K562 (cell line): ENCODE measurements at regions not wholly inside any gene's neighbourhood (a gene's known extent, or its start where the extent isn't known, plus 50 kb on each side); places are given as distances from the start of the nearest gene placed in this dataset.

Experiments
- ATAC-seq: fragments of 200-7000 bp; cut with Tn5 transposase; 3 replicates; pipeline ENCODE4 v1.9.1; 2020; ENCODE audit warnings: moderate library complexity
- BruUV-seq: library from RNA; stranded (reverse); fragments of 400-500 nt; replicated peaks from 2 replicates; lab custom pipeline; 2021; lab: Mats Ljungman, UMichigan
- CTCF ChIA-PET: fragments of 300-600 bp; formaldehyde crosslinking; extraction: SDS; loops from one replicate; lab custom pipeline; 2021; ENCODE audit warnings: low intra/inter-chr PET ratio; lab: Yijun Ruan, JAX
- POLR2A ChIA-PET: fragments of 300-600, 350-650 bp; sonication (Branson Sonifier 250); formaldehyde crosslinking; extraction: SDS; loops from one replicate; lab custom pipeline; 2021; ENCODE audit warnings: antibody characterized with exemption, inconsistent platforms; lab: Yijun Ruan, JAX
- DNase-seq, 4 experiments: peaks; one replicate each; pipeline versions ENCODE4 v3.0.0 to v3.0.0-alpha.2; 2011 to 2018; ENCODE audit warnings: low spot score in 3 of 4, mixed read lengths in 3 of 4; ENCODE audit errors: extremely low read depth in 1 of 4
- FAIRE-seq: peaks from 2 replicates; lab custom pipeline; 2011; peaks lifted over from hg19 to GRCh38; lab: Jason Lieb, UNC
- H2AFZ ChIP-seq: 2 replicates; pipeline ENCODE4 v1.6.0; 2011; ENCODE audit warnings: low read depth, low read length, control low read depth, inconsistent platforms
- H3K27ac ChIP-seq: fragments of 200-600 bp; 3 replicates; pipeline ENCODE4 v1.8.0; 2011; ENCODE audit warnings: low read depth, mild to moderate bottlenecking, control low read depth, inconsistent platforms, low read length, moderate library complexity, mixed read lengths; ENCODE audit errors: extremely low read depth
- H3K27me3 ChIP-seq, 2 experiments: fragments of 300-600 bp in 1 of 2; 2 replicates in 1 of 2; 3 replicates in 1 of 2; pipeline versions ENCODE4 v1.6.0 to v1.8.0; 2011; ENCODE audit warnings: inconsistent platforms in 2 of 2, low read length in 2 of 2, mild to moderate bottlenecking in 1 of 2, mixed read lengths in 1 of 2, moderate library complexity in 1 of 2; ENCODE audit not compliant: control insufficient read depth in 2 of 2, insufficient read depth in 2 of 2
- H3K36me3 ChIP-seq: fragments of 300-600 bp; 3 replicates; pipeline ENCODE4 v1.8.0; 2011; ENCODE audit warnings: mild to moderate bottlenecking, low read length, inconsistent platforms; ENCODE audit not compliant: control insufficient read depth, insufficient read depth
- H3K4me1 ChIP-seq, 2 experiments: fragments of 200-600 bp in 1 of 2; replicated peaks in 1 of 2; 2 replicates in 1 of 2; 3 replicates in 1 of 2; pipeline versions ENCODE4 v1.5.1 to v1.8.0; 2011; ENCODE audit warnings: inconsistent platforms in 2 of 2, low read length in 2 of 2, mild to moderate bottlenecking in 1 of 2, mixed read lengths in 1 of 2, moderate library complexity in 1 of 2; ENCODE audit not compliant: control insufficient read depth in 2 of 2, insufficient read depth in 2 of 2
- H3K4me2 ChIP-seq: 2 replicates; pipeline ENCODE4 v1.6.1; 2011; ENCODE audit warnings: low read length, control low read depth, inconsistent platforms, mixed read lengths; ENCODE audit not compliant: insufficient read depth
- H3K4me3 ChIP-seq: fragments of 200-600 bp; sonication (generic), shearing (Covaris generic); 2 replicates; pipeline ENCODE4 v1.5.1; 2016; ENCODE audit warnings: control low read depth, inconsistent platforms
- H3K79me2 ChIP-seq: fragments of 200-600 bp; 3 replicates; pipeline ENCODE4 v1.8.0; 2011; ENCODE audit warnings: low read length, inconsistent platforms; ENCODE audit not compliant: control insufficient read depth, insufficient read depth
- H3K9ac ChIP-seq, 2 experiments: 2 replicates each; pipeline versions ENCODE4 v1.6.0 to v1.6.1; 2011; ENCODE audit warnings: low read depth in 2 of 2, low read length in 2 of 2, control low read depth in 1 of 2, inconsistent platforms in 1 of 2, mild to moderate bottlenecking in 1 of 2, mixed read lengths in 1 of 2; ENCODE audit not compliant: insufficient read depth in 1 of 2
- H3K9me1 ChIP-seq: one replicate; pipeline ENCODE4 v1.6.0; 2011; ENCODE audit warnings: inconsistent platforms, mild to moderate bottlenecking, low read length, moderate library complexity; ENCODE audit not compliant: control insufficient read depth, insufficient read depth
- H3K9me3 ChIP-seq: replicated peaks from 2 replicates; pipeline ENCODE4 v1.5.1; 2011; ENCODE audit warnings: low read depth, low read length, inconsistent platforms; ENCODE audit not compliant: control insufficient read depth, insufficient read depth
- H4K20me1 ChIP-seq: replicated peaks from 2 replicates; pipeline ENCODE4 v1.6.1; 2011; ENCODE audit warnings: low read length, inconsistent platforms, mixed read lengths; ENCODE audit not compliant: control insufficient read depth, insufficient read depth
- ARHGAP35 ChIP-seq: fragments of 450-650 bp; IDR thresholded peaks from 2 replicates; pipeline ENCODE4 v1.6.1; 2018; ENCODE audit not compliant: partially characterized antibody
- COPS2 ChIP-seq: fragments of 450-650 bp; conservative IDR thresholded peaks from 2 replicates; pipeline ENCODE4 v1.6.1; 2016; ENCODE audit warnings: mild to moderate bottlenecking, moderate library complexity
- FIP1L1 ChIP-seq: fragments of 200-400 bp; formaldehyde crosslinking; IDR thresholded peaks from 2 replicates; pipeline ENCODE4 v1.6.1; 2018; ENCODE audit warnings: mild to moderate bottlenecking, low read depth, low read length; ENCODE audit not compliant: poor library complexity, severe bottlenecking
- HMGXB4 ChIP-seq: sonication (generic); formaldehyde crosslinking; IDR thresholded peaks from 2 replicates; pipeline ENCODE4 v1.8.1; 2023; ENCODE audit warnings: mild to moderate bottlenecking, missing genetic modification reagents
- MLLT1 ChIP-seq, 2 experiments: fragments of 450-650 bp; IDR thresholded peaks; 2 replicates each; pipeline ENCODE4 v1.6.1; 2016
- PBX2 ChIP-seq, 2 experiments: IDR thresholded peaks in 1 of 2; conservative IDR thresholded peaks in 1 of 2; 2 replicates each; pipeline ENCODE4 v1.6.1; 2016; ENCODE audit warnings: low read depth in 2 of 2, mild to moderate bottlenecking in 1 of 2, missing compliant biosample characterization in 1 of 2, missing genetic modification characterization in 1 of 2, moderate library complexity in 1 of 2
- PRMT5 ChIP-seq: sonication (generic); formaldehyde crosslinking; IDR thresholded peaks from 2 replicates; pipeline ENCODE4 v1.5.0; 2020; ENCODE audit warnings: missing genetic modification reagents
- TAF15 ChIP-seq: fragments of 200-400 bp; formaldehyde crosslinking; IDR thresholded peaks from 2 replicates; pipeline ENCODE4 v1.6.1; 2017; ENCODE audit warnings: mild to moderate bottlenecking, low read depth, low read length, moderate library complexity
- TAF9B ChIP-seq: fragments of 450-650 bp; IDR thresholded peaks from 2 replicates; pipeline ENCODE4 v1.6.1; 2018; ENCODE audit warnings: mild to moderate bottlenecking; ENCODE audit not compliant: partially characterized antibody
- TRIM25 ChIP-seq: fragments of 450-650 bp; IDR thresholded peaks from 2 replicates; pipeline ENCODE4 v1.7.0; 2016; ENCODE audit warnings: borderline replicate concordance
- ZBTB9 ChIP-seq: fragments of 450-650 bp; formaldehyde crosslinking; IDR thresholded peaks from 2 replicates; pipeline ENCODE4 v1.4.0; 2020; ENCODE audit warnings: mild to moderate bottlenecking, moderate library complexity
- ZNF282 ChIP-seq: sonication (generic); formaldehyde crosslinking; IDR thresholded peaks from 2 replicates; pipeline ENCODE4 v1.8.1; 2023; ENCODE audit warnings: missing genetic modification reagents
- WGBS: fragments of 100-300 bp; shearing (Covaris generic); methylation state at CpG from one replicate; pipeline ENCODE4 v1.1.6; 2016; ENCODE audit warnings: low coverage, mixed read lengths; ENCODE audit not compliant: insufficient coverage; ENCODE audit errors: missing lambda C conversion rate; 5-methylcytosine and 5-hydroxymethylcytosine counted together
- in situ Hi-C: fragments of 300-500 bp; cut with MboI; formaldehyde crosslinking; loops from 4 replicates; pipeline ENCODE4 v1.15.0; 2018; ENCODE audit warnings: inconsistent platforms, mixed read lengths
- intact Hi-C: fragments of 100-400 bp; cut with micrococcal nuclease; formaldehyde crosslinking; loops from 2 replicates; pipeline ENCODE4 v1.14.2; 2022

GRCh38 chrX:146144039-146144438 is 326.4 kb downstream of the SLITRK2 start (continued):
- TF ChIP-seq ZBTB9 (CRISPR knock-in tag) (no peak), MLLT1 (IDR thresholded peaks at IDR 0.05) (no peak)

- Histone ChIP-seq H3K79me2 (no peaks in the 10 kb centered on the region), H4K20me1 (no peaks in the 10 kb centered on the region), H3K9me3 (no peaks in the 10 kb centered on the region), H2AFZ (no peak overlapping the region), H3K27me3 (no peaks in the 10 kb centered on the region), H3K9ac (no peak overlapping the region), H3K27ac (no peak overlapping the region), H3K36me3 (no peaks in the 10 kb centered on the region), H3K9me1 (no peaks in the 10 kb centered on the region), H3K4me2 (no peak overlapping the region), H3K4me3 (no peak overlapping the region), H3K4me1 (no peaks in the 10 kb centered on the region)
- ChIA-PET POLR2A (no interaction called here), CTCF (no interaction called here)
- intact Hi-C loops (no loop called here), in situ Hi-C loops (no loop called here)
- DNase-seq (no peak), FAIRE-seq (no peak), ATAC-seq (no peak)
- no TSS peak for BruUV-seq
- 4% methylated on average over 4 of the region's 4 CpGs for WGBS
- TF ChIP-seq ARHGAP35 (no peak), COPS2 (no peak), TRIM25 (no peak), TAF9B (no peak), PRMT5 (CRISPR knock-in tag) (no peak), ZNF282 (CRISPR knock-in tag) (no peak), FIP1L1 (no peak), TAF15 (no peak), PBX2 (CRISPR knock-in tag; IDR thresholded peaks at IDR 0.05; ENCODE audit: low read depth) (no peak), PBX2 (tag; conservative IDR thresholded peaks at IDR 0.05; ENCODE audit: low read depth) (no peak), HMGXB4 (CRISPR knock-in tag) (no peak)
Observed at GRCh38 chrX:146154191-146154590, 336.6 kb downstream of the SLITRK2 start.
